T-helper 1 cell treated with Interleukin-12 subunit alpha and Interleukin-12 subunit beta and Interleukin-4 antibody, amounts not matched to agents 30 ng/mL and 1 ng/mL, for 36 hours (primary cell): ENCODE measurements at regions not wholly inside any gene's neighbourhood (a gene's known extent, or its start where the extent isn't known, plus 50 kb on each side); places are given as distances from the start of the nearest gene placed in this dataset.

Source experiments
- intact Hi-C: fragments of 100-400 bp; cut with micrococcal nuclease; formaldehyde crosslinking; loops from one replicate; pipeline ENCODE4 v1.15.1; 2024

- intact Hi-C loops: no loop called here
Measured at GRCh38 chr6:145483191-145483996, 251.9 kb downstream of the EPM2A start.

- intact Hi-C loops: no loop called here
Measured at GRCh38 chr6:145485288-145485687, 250.0 kb downstream of the EPM2A start.

- intact Hi-C loops: no loop called here
Measured at GRCh38 chr6:145486306-145486705, 249.0 kb downstream of the EPM2A start.

DNA sequence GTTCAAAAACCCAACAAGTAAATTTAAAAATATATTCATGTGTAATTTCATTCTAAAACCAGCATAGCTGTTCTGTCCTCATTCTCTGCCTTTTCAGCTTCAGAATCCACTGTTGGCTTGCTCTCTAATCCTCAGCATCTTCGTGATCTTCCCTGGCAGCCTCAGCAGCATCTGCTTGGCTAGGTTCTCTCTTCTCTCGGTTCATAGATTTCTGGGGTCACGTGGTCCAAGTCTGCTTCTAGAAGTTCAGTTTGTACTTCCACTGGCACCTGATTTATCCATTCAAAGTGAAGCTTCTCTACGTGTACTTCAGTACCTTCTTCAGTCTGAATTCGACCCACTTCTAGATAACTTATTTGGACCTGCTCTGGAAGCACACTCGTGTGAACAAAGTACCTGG is 245.7 kb downstream of the EPM2A start:
- intact Hi-C loops: no loop called here

DNA sequence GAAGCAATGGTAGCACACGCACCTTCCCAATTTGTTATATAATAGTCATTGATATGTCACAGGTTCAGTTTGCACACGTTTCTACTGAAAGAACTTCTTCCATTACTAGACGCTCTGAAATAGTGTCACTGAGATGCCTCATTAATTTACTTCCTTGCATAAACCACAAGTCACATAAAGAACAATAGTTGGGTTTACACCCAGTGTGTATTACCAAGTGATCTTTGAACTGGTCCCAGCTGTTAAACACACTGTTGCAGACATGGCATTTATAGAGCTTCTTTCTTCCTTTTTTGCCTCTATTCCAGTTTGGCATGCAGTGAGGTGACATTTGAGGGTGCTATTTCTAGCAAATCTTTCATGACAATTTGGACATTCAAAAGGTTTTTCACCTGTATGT is 245.3 kb downstream of the EPM2A start:
- intact Hi-C loops: no loop called here

- intact Hi-C loops: no loop called here
Measured at GRCh38 chr6:145491126-145491525, 244.2 kb downstream of the EPM2A start.

DNA sequence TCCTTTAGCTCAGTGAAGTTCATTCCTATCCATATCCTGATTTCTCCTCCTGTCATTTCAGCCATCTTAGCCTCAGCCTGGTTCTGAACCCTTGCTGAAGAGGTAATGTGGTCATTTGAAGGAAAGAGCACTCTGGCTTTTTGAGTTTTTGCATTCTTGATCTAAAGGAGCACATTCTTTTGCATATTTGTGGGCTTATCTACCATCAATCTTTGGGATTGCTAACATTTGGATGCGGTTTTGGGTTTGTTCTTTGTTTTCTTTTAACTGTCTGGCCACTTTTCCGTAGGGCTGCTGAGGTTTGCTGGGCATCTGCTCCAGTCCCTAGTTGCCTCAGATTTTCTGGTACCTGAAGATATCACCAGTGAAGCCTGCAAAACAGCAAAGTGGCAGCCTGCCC is 238.3 kb downstream of the EPM2A start:
- intact Hi-C loops: no loop called here

DNA sequence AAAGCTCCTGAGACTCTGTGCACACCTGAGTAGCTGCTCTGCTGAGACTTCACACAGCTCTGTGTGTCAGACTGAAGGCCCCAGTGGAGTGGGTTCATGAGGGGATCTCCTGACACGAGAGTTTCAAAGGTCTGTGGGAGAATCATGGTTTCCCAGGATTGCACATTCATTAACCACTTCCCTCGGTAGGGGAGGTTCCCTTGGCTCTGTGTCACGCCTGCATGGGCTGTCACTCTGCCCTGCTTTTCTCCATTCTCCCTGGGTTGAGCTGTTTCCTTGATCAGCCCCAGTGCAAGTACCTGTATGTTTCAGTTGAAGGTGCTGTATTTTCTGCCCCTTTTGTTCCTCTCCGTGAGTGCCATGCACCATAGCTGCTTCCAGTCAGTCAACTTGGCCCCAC is 236.9 kb downstream of the EPM2A start:
- intact Hi-C loops: no loop called here

DNA sequence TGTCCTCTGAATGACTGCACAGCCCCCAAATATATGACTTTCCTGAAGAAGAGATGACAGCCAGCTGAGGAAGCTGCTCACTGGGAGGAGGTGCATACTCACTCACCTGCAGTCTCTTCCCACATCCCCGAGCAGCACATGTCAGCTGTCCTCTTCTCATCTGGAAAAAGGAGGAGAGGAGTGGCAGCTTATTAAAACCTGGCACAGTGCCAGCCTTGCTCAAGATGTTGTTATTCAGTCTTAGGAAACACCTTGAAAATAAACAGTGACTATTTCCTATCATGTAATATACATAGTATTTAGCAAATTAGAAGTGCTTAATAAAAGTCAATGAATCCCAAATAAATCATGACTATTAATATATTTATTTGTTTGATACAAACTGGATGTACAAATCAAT is 232.9 kb downstream of the EPM2A start:
- intact Hi-C loops: no loop called here

- intact Hi-C loops: no loop called here
Measured at GRCh38 chr6:145506136-145506535, 229.2 kb downstream of the EPM2A start.

- intact Hi-C loops: no loop called here
Measured at GRCh38 chr6:145506565-145506964, 228.8 kb downstream of the EPM2A start.

- intact Hi-C loops: no loop called here
Measured at GRCh38 chr6:145507239-145507638, 228.1 kb downstream of the EPM2A start.

GRCh38 chr6:145508107-145508506 is 227.2 kb downstream of the EPM2A start:
- intact Hi-C loops: no loop called here

DNA sequence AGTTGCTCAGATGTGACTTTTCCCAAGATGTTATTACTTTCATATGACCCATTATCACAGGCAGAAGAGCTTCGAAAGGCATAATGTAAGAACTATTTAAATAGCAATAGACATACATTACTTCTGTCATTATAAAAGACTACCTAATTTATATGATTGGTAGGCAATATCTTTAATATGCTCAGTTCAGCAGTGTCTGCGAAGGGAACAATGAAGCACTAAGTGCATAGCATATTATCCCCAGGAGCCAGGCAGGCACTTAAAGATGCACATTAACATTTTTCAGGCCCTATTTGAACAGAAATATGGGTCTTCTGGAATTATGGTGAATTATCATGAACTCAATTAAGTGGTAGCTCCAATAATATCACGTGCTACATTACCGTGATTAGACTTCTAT is 217.8 kb downstream of the EPM2A start:
- intact Hi-C loops: no loop called here

GRCh38 chr6:145525038-145525437 is 210.3 kb downstream of the EPM2A start:
- intact Hi-C loops: no loop called here

DNA sequence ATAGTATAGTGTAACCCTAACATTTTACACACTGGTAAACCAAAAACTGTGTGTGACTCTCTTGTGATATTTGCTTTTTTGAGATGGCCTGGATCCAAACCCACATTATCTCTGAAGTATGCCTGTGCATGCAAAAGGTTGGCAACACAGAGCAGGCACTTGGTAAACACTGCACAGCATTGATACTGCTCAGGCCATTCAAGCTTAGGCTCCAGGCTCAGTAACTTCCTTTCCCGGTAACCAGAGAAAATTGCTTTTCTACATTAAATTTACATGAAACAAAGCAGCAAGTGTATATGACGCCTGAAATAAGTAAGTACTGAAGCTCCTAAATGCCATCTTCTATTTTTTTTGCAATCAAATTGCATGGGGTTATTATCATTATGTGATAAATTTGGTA is 205.7 kb downstream of the EPM2A start:
- intact Hi-C loops: no loop called here

DNA sequence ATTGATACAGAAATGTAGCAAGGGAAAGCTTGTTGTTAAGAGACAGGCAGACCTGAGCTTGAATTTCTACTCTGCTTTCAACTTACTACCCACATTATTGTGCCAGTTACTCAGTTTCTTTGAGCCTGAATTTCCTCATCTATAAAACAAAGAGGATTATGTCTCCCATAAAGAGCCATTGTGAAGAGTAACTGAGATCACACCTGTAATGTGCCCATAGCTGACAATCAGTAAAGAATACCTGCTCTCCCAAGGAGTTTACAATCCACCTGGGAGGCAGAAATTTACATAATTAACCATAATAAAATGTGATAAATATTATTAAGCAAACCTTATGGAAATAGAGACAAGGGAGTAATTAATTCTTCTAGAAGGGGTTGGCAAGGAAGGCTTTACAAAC is 204.9 kb downstream of the EPM2A start:
- intact Hi-C loops: no loop called here

DNA sequence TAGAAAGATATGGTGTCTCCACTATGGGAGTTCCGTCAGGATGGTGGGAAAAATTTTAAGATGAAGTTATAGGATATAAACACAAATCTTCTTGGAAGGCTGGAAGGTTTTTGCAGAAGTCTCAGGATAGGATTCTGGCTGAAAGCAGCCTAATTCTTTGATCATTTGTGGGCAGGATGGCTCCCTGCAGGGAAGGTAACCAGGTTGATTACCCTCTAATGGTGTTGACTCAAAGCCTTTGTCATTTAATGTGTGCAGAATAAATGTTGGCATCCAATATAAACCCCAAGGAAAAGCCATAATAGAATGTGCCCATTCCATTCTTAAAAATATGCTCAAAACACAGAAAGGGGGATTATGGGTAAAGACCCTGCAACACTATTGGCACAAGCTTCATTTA is 204.3 kb downstream of the EPM2A start:
- intact Hi-C loops: no loop called here

- intact Hi-C loops: no loop called here
Measured at GRCh38 chr6:145531822-145532221, 203.5 kb downstream of the EPM2A start.

GRCh38 chr6:145532361-145532760 is 203.0 kb downstream of the EPM2A start:
- intact Hi-C loops: no loop called here

DNA sequence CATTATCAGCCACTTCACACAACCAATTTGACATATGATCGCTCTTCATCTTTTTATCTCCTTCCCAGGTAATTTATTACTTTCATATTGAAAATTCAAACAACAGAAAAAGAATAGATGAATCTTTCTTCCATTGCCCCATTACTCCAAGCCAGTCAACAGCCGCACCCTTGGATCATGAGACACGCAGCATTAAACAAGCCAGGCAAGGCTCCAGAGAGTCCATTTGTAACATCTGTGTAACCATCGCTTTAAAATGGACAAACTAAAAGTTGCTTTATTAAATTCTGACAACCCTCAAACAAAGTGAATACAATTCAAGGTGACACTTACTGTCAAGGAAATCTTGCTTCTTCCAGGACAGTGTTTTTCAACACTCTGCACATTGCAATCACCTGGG is 200.3 kb downstream of the EPM2A start:
- intact Hi-C loops: no loop called here

DNA sequence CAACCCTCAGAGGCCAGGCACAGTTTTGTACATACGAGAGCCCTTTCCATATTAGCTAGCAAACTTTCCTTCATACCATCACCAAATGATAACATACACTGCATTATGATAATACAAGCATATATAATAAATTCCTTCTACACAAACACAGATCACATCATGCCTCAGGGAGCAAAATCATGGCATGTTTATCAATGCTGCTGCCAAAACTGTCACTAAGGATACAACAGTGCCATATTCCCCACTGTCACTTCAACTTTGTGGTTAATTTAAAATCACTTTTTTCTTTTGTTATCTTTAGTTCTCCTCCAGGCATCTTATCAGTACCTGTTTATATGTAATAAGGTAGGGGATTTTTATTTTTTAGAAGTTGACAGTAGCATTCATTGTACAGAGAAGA is 196.3 kb downstream of the EPM2A start:
- intact Hi-C loops: no loop called here

DNA sequence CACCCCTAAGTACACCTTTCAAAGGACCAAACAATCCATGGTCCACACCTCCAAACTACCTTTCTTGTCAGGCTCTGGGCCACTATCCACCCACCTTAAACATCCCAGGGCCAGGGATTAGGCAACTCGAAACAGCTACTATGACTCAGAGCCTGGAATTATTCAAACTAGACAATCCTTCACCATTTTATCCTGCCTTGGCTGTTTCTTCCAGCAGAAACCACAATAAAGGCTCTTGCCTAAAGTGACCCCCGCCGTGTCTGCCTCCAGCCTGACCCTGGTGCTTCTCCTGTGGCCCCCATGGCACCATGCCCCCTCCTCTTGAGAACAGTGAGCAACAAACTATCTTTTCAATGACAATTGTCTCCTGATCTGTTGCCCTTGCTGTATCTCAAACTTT is 195.5 kb downstream of the EPM2A start:
- intact Hi-C loops: no loop called here

DNA sequence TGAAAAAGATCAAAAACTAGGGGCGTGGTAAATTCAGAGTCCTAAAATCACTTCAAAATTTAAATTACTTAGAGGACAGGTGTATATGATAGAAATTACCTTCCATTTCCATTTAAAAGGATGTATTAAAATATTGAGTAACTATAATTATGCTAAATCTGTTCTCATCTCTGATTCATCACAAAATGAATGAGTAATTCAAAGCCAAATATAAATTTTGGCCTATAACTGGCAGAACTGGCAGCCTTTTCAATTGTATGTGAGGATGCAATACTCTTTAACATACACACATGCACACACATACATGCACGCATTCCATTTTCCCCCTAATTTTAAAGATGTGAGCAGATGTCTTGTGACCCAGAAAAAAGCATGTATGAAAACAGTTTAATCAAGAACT is 194.6 kb downstream of the EPM2A start:
- intact Hi-C loops: no loop called here
